ENCODE measurements at regions not wholly inside any gene's neighbourhood (a gene's known extent, or its start where the extent isn't known, plus 50 kb on each side); places are given as distances from the start of the nearest gene placed in this dataset.
"Not testable (repeated sequence)": the region's sequence is repeated elsewhere in the genome, so short reads cannot be mapped to it uniquely, and the experiment has no call there.

GRCh38 chr9:119701651-119702050 lies 332.4 kb upstream of the BRINP1 start:
- FAIRE-seq (no peak), DNase-seq (ENCODE audit: insufficient read length, low spot score) (no peak)
- TF ChIP-seq CTCF (IDR thresholded peaks at IDR 0.05; ENCODE audit: insufficient read depth, missing control alignments) = no peak

GRCh38 chr9:119698535-119698934 lies 329.3 kb upstream of the BRINP1 start:
- no peak for TF ChIP-seq CTCF (IDR thresholded peaks at IDR 0.05; ENCODE audit: insufficient read depth, missing control alignments)
- DNase-seq (ENCODE audit: insufficient read length, low spot score) (no peak), FAIRE-seq (no peak)

- DNase-seq (ENCODE audit: insufficient read length, low spot score) (no peak), FAIRE-seq (no peak)
- TF ChIP-seq CTCF (IDR thresholded peaks at IDR 0.05; ENCODE audit: insufficient read depth, missing control alignments) = no peak
These were observed 328.8 kb upstream of the BRINP1 start for GRCh38 chr9:119697996-119698395.

DNA sequence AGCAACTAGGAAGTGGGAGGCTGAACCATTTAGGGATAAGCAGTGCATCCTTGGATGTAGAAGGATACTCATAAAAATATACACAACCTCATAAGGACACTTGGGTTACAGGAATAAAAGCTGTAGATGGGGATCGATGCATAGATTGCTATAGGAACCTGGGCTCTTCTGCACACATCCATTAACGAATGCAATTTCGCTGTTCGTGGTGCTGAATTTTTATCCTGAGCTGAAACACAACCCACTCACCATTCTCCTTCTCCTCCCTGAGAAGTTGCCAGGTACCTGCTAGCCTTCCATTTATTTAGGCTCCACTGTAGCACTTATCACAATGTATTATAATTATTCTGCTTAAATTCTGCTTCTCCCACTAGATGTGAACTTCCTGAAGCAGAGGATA lies 320.6 kb upstream of the BRINP1 start:
- TF ChIP-seq CTCF (IDR thresholded peaks at IDR 0.05; ENCODE audit: insufficient read depth, missing control alignments) = no peak

GRCh38 chr9:119688547-119688946 lies 319.3 kb upstream of the BRINP1 start:
- no peak for TF ChIP-seq CTCF (IDR thresholded peaks at IDR 0.05; ENCODE audit: insufficient read depth, missing control alignments)
- DNase-seq (ENCODE audit: insufficient read length, low spot score) (no peak), FAIRE-seq (no peak)

More for the DNA sequence above, 320.6 kb upstream of the BRINP1 start:
- DNase-seq (ENCODE audit: insufficient read length, low spot score) (no peak), FAIRE-seq (no peak)

- FAIRE-seq (peak; percentile 6), DNase-seq (ENCODE audit: insufficient read length, low spot score) (no peak)
- TF ChIP-seq CTCF (IDR thresholded peaks at IDR 0.05; ENCODE audit: insufficient read depth, missing control alignments) = no peak
These were observed 308.7 kb upstream of the BRINP1 start for GRCh38 chr9:119677811-119678505.

DNA sequence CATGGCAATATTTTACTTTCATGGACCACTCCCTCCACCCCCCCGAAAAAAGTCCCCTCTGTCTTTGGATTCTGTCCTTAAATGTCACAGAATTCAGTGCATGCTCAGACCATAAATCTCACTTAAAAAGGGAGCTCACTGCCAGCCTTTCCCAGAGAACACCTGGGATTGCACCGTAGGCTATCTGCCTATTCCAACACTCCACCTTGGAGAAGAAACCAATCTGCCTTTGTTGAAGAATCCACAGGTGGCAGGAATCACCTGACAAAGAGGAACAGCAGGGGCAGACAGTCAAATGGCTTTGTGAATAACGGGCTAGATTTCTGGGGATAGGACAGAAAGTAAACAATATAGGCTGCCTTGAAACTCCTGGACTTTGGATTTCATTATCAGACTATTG lies 306.7 kb upstream of the BRINP1 start:
- DNase-seq (ENCODE audit: insufficient read length, low spot score) (no peak), FAIRE-seq (no peak)
- TF ChIP-seq CTCF (IDR thresholded peaks at IDR 0.05; ENCODE audit: insufficient read depth, missing control alignments) = no peak

- not testable (repeated sequence) for FAIRE-seq; DNase-seq (ENCODE audit: insufficient read length, low spot score)
These were observed 303.5 kb upstream of the BRINP1 start for GRCh38 chr9:119672763-119673162.

Measured in D721Med (cell line).